Nucleus accumbens (tissue), 56 donors: ENCODE measurements at regions not wholly inside any gene's neighbourhood (a gene's known extent, or its start where the extent isn't known, plus 50 kb on each side); places are given as distances from the start of the nearest gene placed in this dataset.
"Not testable (repeated sequence)": the region's sequence is repeated elsewhere in the genome, so short reads cannot be mapped to it uniquely, and the experiment has no call there.

ENCODE experiments used
- DNase-seq, 56 donors: peaks; one replicate each; lab custom pipeline; 2025; lab: John Stamatoyannopoulos, UW

DNA sequence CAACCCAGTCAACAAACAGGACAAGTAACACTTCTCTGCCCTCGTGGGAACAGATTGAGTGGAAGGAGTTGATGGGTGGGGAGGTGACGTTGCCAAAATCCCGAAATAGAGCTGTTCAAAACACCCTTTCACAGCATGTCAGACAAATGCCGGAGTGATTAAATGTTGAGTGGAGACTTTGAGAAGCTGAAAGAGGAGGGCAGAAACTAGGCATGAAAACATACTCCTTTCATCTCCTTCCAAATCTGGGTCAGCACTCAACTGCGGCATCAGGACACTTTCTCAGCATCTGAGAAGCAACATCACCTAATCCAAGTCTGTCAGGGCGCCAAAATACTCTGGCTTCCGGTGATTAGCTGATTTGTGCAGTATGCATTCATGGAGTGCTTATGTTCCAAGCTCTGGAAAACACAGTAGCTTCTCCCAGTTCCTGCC is 51.5 kb upstream of the MRI1 start:
- DNase-seq, result peak in 14 of 56 donors; percentile 7 to 46 (median 18)

DNA sequence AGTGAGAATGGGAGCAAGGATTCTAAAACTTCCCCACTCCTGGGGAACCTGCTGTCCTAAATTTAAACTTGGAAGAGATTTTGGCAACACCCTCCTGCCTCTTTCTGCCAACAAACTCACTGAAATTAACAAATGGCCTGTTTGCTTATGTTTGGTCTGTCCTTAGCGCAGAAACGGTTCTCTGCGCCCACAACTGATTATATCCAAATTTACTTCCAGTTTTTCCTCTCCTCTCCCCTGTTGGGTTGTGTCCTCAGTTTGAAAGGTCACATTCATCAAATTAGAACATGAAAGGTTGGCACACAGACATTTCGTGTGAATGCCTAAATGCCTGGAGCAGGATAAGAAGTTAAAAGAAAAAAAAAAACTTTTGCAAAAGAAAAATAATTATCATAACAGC is 56.4 kb upstream of the MRI1 start:
- DNase-seq, result peak in 1 of 56 donors; percentile 7

DNA sequence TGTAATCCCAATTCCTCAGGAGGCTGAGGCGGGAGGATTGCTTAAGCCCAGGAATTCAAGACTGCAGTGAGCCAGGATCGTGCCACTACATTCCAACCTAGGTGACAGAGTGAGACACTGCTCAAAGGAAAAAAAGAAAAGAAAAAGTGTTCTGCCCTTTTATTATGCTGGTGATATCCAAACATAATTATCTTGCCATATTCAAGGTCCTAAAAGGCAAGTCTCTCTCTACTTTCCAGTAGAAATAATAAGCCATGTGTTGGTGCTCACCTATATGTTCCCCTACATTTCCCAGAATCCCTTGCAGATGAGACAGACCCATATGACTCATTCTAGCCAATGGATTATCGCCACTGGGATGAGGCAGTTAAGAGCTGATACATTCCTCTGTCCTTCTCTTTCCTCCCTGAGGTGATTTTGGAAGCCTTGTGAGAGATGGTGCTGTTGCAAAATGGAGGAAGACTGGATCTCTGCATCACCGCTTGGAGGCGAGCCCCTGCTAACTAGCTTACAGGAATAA is 58.3 kb upstream of the MRI1 start:
- DNase-seq, result no peak

DNA sequence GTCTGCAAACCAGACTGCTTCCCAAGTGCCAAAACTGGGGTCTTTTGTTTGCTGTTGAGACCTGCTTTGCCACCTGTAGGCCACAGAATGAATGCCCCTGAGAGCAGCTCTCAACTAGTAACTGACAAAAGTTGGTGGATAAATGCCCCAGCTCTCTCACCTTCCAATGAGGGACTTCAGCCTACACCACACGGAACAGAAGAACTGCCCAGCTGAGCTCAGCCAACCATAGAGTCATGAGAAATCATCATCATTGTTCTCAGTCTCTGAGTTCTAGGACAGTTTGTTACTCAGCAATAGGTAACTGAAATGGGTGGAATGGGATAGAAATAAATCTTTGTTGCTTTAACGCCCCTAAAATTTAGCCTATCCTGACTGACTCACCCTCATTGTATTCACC is 59.1 kb upstream of the MRI1 start:
- DNase-seq, result no peak

DNA sequence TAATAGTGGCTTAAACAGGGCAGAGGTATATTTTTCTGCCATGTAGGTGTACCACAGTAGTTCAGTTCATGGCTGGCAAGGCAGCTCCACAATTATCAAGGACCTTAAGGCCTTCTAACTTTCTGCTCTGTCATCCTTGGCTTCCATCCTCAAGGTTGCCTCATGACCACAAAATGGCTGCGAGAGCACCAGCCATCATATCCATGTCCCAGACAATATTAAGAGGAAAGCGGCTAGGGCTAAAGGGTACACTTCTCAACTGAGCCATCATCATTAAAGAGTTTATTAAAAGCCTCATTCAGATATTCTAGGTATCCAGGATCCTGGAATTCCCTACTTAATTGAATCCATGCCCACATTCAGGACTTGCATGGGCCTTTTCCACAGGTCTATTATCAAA is 62.7 kb upstream of the MRI1 start:
- no peak for DNase-seq

DNA sequence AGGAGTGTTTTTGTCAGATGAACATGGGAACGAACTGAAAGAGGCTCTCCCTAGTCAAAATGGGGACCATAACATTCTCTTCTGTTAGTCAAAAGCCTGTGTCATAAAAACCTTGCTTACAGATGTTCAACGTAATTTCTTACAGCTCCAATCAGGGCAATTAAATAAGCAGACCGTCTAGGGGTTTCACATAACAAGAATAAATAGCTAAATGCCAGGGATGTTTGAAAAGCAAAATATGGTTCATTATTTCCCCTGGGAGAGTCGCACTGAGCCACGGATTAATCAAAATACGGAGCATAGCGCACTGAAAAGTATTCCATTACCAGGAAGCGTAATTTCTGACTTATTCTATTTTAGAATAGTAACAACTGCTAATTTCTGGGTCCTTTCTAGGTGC is 63.7 kb upstream of the MRI1 start:
- no peak for DNase-seq

DNA sequence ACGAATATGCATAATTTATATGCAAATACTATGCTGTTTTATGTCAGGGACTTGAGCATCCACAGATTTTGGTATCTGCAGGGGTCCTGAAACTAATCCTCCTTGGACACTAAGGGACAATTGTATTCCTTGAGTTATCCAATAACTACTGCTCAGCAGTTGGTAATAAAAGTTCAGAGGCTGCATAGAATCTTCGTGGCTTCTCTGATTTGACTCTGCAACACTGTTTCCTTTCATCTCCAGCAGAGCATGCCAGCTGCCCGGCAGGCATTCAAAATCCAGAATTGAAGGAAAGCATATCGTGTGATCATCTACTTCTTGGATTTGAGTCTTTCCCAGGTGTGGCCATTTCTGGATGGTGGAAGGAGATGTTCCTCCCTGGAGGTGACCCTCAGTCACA is 64.5 kb upstream of the MRI1 start:
- no peak for DNase-seq

DNA sequence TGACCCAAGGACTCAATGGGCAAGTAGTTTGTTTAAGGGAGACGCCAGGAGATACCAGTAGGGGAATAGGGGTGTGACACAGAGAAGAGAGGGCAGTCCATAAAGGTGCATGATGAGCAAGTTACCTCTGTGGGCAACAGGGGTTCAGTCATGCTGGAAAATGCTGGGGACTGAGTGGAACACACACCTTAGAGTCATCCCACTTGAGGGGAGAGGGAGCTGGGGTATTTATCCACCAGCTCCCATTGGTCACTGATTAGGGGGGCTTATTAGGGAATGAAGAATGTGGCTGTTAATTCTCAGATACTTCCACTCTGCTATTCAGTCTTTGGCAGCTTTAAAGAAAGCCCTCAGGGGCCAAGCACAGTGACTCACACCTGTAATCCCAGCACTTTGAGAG is 67.5 kb upstream of the MRI1 start:
- no peak for DNase-seq

DNA sequence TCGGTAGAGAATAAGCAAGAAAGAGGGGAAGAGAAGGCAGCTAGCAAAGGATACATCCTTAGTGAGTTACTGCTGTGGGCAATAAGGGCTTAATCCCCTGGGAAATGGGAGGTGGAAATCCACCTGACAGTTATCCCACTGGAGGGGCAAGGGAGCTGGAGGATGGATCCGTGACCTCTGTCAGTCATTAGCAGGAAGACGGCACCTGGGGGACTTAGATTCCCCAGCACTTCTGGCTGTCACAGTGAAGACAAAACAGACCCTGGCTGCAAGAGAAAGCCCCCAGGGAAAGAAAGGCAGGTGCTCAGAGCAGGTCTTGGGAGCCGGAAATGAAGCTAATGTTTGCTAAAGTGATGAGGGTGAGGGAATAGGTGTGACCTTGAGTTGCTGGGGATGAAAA is 70.4 kb upstream of the MRI1 start:
- no peak for DNase-seq

DNA sequence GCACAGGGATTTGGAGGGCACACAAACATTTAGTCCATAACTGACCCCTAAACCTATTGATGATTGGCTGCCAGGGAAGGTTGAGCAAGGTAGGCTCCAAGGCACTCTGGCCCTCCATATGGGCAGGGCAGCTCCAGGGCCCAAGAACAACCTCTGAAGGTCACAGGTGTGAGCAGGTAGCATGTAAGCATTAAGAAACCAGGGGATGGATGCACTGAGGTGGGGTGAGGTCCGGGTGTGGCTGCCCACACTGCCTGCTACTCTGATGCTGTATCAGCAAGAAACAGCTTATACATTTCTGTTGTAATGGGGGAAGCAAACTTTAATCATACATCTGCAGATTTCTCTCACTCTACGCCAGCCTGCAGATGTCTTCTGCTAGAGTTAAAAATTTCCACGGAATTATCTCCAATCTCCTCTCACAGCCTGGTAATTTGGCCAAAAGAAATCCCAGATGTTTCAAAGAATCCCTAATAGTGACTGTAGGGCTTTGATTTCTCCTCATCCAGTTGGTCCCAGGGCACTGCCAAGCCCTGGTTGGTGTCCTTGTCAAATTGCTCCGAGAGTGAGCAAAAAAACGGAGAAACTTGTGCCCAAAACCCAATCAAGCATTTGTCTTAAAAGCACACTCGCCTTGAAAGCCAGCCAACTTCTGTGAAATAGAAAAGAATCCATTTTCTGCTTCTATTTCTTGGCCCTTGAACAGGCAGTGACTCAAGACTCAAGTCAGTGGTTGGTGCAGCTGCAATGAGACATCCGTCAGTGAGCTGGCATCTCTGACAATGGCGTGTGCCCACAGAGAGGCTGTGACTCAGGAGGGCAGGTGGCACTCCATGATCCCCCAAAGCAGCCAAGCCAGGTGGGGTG is 72.5 kb upstream of the MRI1 start:
- DNase-seq, result peak in 49 of 56 donors; percentile 1 to 83 (median 49)

DNA sequence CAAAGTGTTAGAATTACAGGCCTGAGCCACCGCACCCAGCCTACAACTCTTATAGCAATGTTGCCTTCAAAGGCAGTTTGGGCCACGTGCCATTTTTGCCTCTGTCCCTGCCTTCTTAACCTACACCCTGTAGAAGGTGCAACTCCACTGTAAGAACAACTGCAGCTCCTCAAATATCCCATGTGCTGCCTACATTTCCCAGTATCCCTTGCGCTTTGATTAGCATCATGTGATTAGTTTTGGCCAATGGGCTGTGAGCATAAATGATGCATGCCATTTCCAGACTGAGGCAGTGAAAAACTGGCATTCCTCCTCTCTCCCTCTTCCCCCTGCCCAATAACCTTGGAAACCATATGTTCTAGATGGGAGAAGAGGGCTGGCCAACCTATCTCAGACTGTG is 75.2 kb upstream of the MRI1 start:
- peak in 16 of 56 donors; percentile 0 to 42 (median 8) for DNase-seq

DNA sequence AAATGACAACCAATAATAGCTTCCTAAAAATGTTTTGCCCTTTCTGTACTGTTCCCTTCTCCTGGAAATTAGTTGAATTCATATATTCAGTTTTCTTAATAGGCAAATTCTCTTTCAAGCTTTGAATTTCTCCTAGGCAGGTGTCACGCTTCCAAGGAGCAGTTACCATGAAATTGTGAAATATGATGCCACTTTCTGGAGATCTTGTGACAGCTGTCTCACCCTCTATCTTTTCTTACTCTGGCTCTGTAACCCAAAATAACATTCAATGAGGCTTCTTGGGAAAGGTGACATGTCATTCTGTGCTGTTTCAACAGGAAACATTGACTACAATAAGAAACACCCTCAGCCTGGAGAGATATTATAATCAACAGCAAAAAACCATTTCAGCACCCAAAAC is 80.3 kb upstream of the MRI1 start:
- peak in 6 of 56 donors; percentile 7 to 35 (median 16) for DNase-seq

DNA sequence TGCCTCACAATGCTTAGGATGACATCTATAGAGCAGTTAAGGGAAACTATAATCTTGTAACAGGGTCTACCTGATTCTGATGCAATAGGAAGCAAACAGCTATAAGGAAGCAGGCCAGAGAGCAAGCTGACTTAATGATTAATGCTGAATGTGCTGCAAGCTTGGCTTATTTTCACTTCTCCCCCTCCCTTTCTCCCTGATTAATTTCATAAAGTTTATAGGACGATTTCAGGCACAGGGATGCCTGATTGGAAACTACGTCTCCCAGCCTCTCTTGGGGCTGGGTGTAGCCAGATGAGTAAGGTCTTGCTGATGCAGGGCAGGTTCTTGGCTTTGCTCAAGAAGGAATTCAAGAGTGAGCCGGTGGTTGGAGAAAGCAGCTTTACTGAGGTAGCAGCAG is 82.8 kb upstream of the MRI1 start:
- DNase-seq, result no peak

DNA sequence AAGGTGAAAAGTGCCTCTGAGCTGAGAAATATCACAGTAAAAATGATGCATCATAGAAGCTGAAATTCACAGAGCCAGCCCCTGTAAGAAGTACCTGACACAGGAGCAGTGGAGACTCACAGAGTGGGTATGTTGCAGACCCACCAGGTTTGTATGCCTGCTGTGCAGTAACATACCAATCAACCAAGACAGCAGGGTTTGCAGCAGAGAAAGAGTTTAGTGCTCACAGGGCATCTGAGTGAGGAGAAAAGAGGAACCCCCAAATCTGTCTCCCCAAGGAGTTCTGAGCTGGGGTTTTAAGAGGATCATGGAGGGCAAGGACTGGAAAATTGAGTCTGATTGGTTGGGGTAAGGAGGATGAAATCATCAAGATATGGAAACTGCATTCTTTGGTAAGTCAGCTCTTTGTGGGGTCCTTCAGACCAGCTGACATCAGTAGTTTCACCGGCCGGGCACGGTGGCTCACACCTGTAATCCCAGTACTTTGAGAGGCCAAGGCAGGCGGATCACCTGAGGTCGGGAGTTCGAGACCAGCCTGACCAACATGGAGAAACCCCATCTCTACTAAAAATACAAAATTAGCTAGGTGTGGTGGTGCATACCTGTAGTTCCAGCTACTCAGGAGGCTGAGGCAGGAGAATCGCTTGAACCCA is 83.5 kb upstream of the MRI1 start:
- DNase-seq, result not testable (repeated sequence)

DNA sequence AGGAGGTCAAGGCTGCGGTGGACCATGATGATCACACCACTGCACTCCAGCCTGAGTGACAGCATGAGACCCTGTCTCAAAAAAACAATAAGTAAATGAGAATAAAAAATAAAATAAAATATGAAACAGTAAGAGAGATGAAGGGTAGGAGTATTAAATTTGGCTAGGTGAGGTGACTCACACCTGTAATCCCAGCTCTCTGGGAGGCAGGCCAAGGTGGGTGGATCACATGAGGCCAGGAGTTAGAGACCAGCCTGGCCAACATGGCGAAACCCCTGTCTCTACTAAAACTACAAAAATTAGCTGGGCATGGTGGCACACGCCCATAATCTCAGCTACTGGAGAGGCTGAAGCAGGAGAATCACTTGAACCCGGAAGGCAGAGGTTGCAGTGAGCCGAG is 87.4 kb upstream of the MRI1 start:
- DNase-seq, result not testable (repeated sequence)

DNA sequence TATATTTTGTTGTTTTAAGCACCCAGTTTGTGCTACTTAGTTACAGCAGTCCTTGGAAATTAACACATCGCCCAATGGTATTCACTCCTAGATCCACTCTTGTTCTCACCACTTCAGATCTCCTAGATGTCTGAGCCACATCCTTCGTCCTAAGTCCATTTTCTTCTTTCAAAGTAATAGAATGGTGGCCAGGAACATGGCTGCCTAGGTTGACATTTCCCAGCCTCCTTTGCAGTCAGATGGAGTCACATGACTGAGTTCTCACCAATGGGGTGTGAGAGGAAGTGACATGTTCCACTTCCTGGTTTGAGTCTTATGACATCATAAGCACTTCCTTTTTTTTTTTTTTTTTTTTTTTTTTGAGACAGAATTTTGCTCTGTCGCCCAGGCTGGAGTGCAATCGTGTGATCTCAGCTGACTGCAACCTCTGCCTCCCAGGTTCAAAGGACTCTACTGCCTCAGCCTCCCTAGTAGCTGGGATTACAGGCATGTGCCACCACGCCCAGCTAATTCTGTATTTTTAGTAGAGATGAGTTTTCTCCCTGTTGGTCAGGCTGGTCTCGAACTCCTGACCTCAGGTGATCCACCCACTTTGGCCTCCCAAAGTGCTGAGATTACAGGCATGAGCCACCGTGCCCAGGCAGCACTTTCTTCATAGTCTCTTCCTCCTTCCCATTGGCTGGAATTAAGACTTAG is 91.7 kb upstream of the MRI1 start:
- DNase-seq, result not testable (repeated sequence)

DNA sequence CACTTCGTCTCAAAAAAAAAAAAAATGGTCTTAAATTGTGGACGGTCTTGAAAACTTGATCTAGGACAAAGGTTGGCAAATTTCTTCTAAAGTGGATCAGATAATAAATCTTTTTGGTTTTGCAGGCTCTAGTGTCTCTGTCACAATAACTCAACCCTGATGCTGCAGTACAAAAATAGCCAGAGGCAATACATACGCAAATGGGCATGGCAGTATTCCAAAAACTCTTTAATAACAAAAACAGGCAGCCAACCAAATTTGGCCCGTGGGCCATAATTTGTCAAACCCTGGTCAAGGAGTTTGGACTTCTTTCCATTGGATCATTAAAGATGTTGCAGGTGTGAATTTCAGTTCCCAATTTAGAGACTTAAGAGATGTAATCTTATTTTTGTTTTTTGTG is 93.5 kb upstream of the MRI1 start:
- DNase-seq, result no peak

DNA sequence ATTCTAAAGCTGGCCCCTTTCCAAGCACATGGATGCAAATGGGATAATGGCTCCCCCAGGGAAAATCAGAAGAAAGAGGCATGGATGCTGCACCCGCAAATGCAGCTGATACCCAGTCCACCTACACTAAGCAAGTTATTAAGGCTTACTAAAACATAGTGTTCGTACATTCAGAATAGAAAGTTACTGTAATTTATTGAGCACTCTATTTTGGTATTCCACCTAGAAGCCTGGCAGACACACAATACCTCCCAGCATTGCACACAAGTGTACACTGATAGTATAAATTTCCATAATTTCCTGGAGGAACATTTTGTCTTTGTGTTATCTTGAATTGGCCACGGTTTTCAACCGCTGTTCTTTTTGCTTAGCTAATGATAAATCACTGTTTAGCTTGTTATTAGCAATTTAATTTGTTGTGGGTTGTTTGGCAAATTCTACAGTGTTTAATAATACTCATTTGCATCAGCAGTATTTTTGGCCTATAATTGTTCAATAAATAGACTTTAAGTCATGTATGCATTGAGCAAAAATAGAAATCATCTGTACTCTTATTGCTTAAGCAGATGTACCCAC is 94.5 kb upstream of the MRI1 start:
- peak in 10 of 56 donors; percentile 1 to 28 (median 8) for DNase-seq

DNA sequence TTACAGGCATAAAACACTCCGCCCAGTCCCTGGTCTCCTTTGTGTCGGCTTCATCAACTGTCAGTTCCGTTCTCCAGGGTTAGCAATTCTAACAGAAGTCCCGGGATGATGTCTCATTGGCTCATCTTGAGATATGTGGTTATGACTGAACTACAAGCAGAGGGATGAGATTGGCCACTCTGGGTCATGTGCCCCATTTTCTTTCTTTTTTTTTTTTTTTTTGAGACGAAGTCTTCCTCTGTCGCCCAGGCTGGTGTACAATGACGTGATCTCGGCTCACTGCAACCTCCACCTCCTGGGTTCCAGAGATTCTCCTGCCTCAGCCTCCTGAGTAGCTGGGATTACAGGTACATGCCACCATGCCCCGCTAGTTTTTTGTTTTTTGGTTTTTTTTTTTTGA is 95.4 kb upstream of the MRI1 start:
- no peak for DNase-seq

DNA sequence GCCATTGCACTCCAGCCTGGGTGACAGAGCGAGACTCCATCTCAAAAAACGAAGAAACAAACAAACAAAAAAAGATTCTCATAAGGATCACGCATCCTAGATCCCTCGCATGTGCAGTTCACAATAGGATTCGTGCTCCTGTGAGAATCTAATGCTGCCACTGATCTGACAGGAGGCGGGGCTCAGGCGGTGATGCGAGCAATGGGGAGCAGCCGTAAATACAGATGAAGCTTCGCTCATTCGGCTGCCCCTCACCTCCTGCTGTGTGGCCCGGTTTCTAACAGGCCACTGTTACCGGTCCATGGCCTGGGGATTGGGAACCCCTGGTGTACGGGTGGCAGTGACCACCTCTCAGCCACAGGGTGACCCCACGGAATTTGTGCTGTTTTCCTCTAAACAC is 98.2 kb upstream of the MRI1 start:
- no peak for DNase-seq
